GM12878 (cell line): ENCODE measurements at regions not wholly inside any gene's neighbourhood (a gene's known extent, or its start where the extent isn't known, plus 50 kb on each side); places are given as distances from the start of the nearest gene placed in this dataset.
"Not testable (repeated sequence)": the region's sequence is repeated elsewhere in the genome, so short reads cannot be mapped to it uniquely, and the experiment has no call there.

Source experiments
- ATAC-seq: fragments of 200-7000 bp; cut with Tn5 transposase; 3 replicates; pipeline ENCODE4 v1.9.1; 2020; ENCODE audit warnings: mild to moderate bottlenecking, moderate library complexity
- BruUV-seq: library from RNA; stranded (reverse); fragments of 400-500 nt; replicated peaks from 2 replicates; lab custom pipeline; 2021; lab: Mats Ljungman, UMichigan
- CTCF ChIA-PET: fragments of 300-600 bp; sonication (Branson Sonifier 250); formaldehyde crosslinking; extraction: SDS; loops from one replicate; lab custom pipeline; 2021; ENCODE audit warnings: inconsistent platforms; lab: Yijun Ruan, JAX
- POLR2A ChIA-PET: fragments of 350-600 bp; formaldehyde crosslinking; extraction: SDS; loops from one replicate; lab custom pipeline; 2021; ENCODE audit warnings: inconsistent platforms; lab: Charles Lee
- RAD21 ChIA-PET: fragments of 300-600 bp; sonication (Branson Sonifier 250); formaldehyde crosslinking; loops from one replicate; lab custom pipeline; 2023; ENCODE audit warnings: antibody characterized with exemption; ENCODE audit not compliant: unreplicated experiment; lab: Charles Lee
- SMC1A ChIA-PET: fragments of 300-600 bp; sonication (Branson Sonifier 250); formaldehyde crosslinking; loops from one replicate; lab custom pipeline; 2023; ENCODE audit not compliant: unreplicated experiment, uncharacterized antibody; lab: Charles Lee
- DNase-seq: peaks from one replicate; pipeline ENCODE4 v3.0.0-alpha.2; 2011; ENCODE audit warnings: low read depth, low spot score
- FAIRE-seq: peaks from 3 replicates; lab custom pipeline; 2011; peaks lifted over from hg19 to GRCh38; lab: Jason Lieb, UNC
- H2AFZ ChIP-seq: 2 replicates; pipeline ENCODE4 v1.6.0; 2011; ENCODE audit warnings: low read depth, low read length, control low read depth; ENCODE audit not compliant: control insufficient read depth
- H3K27ac ChIP-seq: 2 replicates; pipeline ENCODE4 v1.5.1; 2011; ENCODE audit warnings: control low read depth; ENCODE audit not compliant: control insufficient read depth, insufficient read depth
- H3K27me3 ChIP-seq, 2 experiments: replicated peaks in 1 of 2; 2 replicates each; pipeline versions ENCODE4 v1.6.0 to v1.6.1; 2011; ENCODE audit warnings: low read length in 1 of 2; ENCODE audit not compliant: control insufficient read depth in 2 of 2, insufficient read depth in 2 of 2
- H3K36me3 ChIP-seq, 2 experiments: 2 replicates each; pipeline ENCODE4 v1.5.1; 2011; ENCODE audit warnings: low read length in 1 of 2; ENCODE audit not compliant: control insufficient read depth in 2 of 2, insufficient read depth in 2 of 2
- H3K4me1 ChIP-seq: 2 replicates; pipeline ENCODE4 v1.6.1; 2011; ENCODE audit warnings: mild to moderate bottlenecking, low read length, moderate library complexity, mixed read lengths; ENCODE audit not compliant: control insufficient read depth, insufficient read depth
- H3K4me2 ChIP-seq: 2 replicates; pipeline ENCODE4 v1.6.0; 2011; ENCODE audit warnings: control low read depth; ENCODE audit not compliant: control insufficient read depth, insufficient read depth
- H3K4me3 ChIP-seq: fragments of 200-600 bp; sonication (generic); 2 replicates; pipeline ENCODE4 v1.5.1; 2016
- H3K79me2 ChIP-seq: 2 replicates; pipeline ENCODE4 v1.6.0; 2011; ENCODE audit warnings: low read length; ENCODE audit not compliant: control insufficient read depth, insufficient read depth
- H3K9ac ChIP-seq: 2 replicates; pipeline ENCODE4 v1.8.0; 2011; ENCODE audit warnings: low read length, control low read depth, mixed read lengths; ENCODE audit not compliant: control insufficient read depth, insufficient read depth
- H3K9me3 ChIP-seq: replicated peaks from 3 replicates; pipeline ENCODE4 v1.5.1; 2011; ENCODE audit warnings: mild to moderate bottlenecking, low read length; ENCODE audit not compliant: control insufficient read depth, insufficient read depth
- H4K20me1 ChIP-seq: 2 replicates; pipeline ENCODE4 v1.6.0; 2011; ENCODE audit not compliant: control insufficient read depth, insufficient read depth
- TCF3 ChIP-seq: IDR thresholded peaks from 2 replicates; pipeline ENCODE4 v1.6.1; 2012; ENCODE audit warnings: low read depth, mild to moderate bottlenecking, low read length, borderline replicate concordance; ENCODE audit not compliant: insufficient read depth
- ZBTB11 ChIP-seq: fragments of 450-650 bp; formaldehyde crosslinking; IDR thresholded peaks from 2 replicates; pipeline ENCODE4 v1.5.0; 2022; ENCODE audit warnings: mild to moderate bottlenecking, missing genetic modification characterization
- ZBTB40 ChIP-seq: fragments of 450-650 bp; IDR thresholded peaks from 2 replicates; pipeline ENCODE4 v1.6.1; 2016; ENCODE audit warnings: mild to moderate bottlenecking, moderate library complexity, borderline replicate concordance
- WGBS: methylation state at CpG from one replicate; pipeline ENCODE4 v1.1.6; 2016; ENCODE audit warnings: low lambda C conversion rate; ENCODE audit not compliant: insufficient replicate concordance, insufficient coverage; ENCODE audit errors: missing lambda C conversion rate; 5-methylcytosine and 5-hydroxymethylcytosine counted together
- in situ Hi-C: fragments of 300-500 bp; cut with MboI; formaldehyde crosslinking; loops from 9 replicates; pipeline ENCODE4 v1.14.3; 2018; ENCODE audit warnings: mixed read lengths
- intact Hi-C: fragments of 100-400 bp; cut with micrococcal nuclease; formaldehyde crosslinking; loops from one replicate; pipeline ENCODE4 v1.14.2; 2022; ENCODE audit not compliant: unreplicated experiment
- TF ChIP-seq, protein P1 (sequence below): fragments of 450-650 bp; IDR thresholded peaks from 2 replicates; pipeline ENCODE4 v1.6.1; 2017; ENCODE audit warnings: mild to moderate bottlenecking, moderate library complexity

DNA sequence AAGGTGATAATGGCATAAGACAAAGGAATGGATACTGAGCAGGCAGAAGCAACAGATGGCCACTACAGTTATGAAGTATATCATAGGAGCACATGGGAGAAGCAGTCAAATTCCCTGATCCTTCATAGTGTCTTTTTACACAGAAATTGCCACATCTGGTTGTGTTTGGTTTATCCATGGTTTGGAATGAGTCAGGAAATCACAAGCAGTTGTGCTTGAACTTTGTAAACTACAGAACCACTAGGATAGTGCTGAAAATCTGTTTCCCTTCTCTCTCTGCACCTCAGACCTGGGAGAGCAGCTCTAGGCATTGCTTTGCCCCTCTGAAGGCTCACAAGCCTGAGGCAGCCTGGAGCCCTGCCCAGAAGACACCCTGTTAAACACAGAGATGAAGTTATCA lies 134.0 kb downstream of the DMRT2 start:
- no TSS peak for BruUV-seq
- Histone ChIP-seq H3K27ac (no peak overlapping the region), H3K36me3 (no peaks in the 10 kb centered on the region), H3K4me2 (no peak overlapping the region), H3K9ac (no peak overlapping the region), H4K20me1 (no peaks in the 10 kb centered on the region), H3K79me2 (no peaks in the 10 kb centered on the region), H3K27me3 (no peaks in the 10 kb centered on the region; a peak in 1 of 4 replicates), H2AFZ (no peak overlapping the region), H3K9me3 (no peaks in the 10 kb centered on the region), H3K4me3 (no peak overlapping the region), H3K4me1 (no peaks in the 10 kb centered on the region)
- ChIA-PET POLR2A (no interaction called here), SMC1A (no interaction called here), RAD21 (no interaction called here), CTCF (no interaction called here)
- in situ Hi-C loops = no loop called here
- no peak for FAIRE-seq
- ATAC-seq = no peak
- intact Hi-C loops = no loop called here
- TF ChIP-seq ZBTB40 = no peak
- no peak for TF ChIP-seq ZBTB11 (CRISPR knock-in tag)
- TF ChIP-seq, protein P1, sequence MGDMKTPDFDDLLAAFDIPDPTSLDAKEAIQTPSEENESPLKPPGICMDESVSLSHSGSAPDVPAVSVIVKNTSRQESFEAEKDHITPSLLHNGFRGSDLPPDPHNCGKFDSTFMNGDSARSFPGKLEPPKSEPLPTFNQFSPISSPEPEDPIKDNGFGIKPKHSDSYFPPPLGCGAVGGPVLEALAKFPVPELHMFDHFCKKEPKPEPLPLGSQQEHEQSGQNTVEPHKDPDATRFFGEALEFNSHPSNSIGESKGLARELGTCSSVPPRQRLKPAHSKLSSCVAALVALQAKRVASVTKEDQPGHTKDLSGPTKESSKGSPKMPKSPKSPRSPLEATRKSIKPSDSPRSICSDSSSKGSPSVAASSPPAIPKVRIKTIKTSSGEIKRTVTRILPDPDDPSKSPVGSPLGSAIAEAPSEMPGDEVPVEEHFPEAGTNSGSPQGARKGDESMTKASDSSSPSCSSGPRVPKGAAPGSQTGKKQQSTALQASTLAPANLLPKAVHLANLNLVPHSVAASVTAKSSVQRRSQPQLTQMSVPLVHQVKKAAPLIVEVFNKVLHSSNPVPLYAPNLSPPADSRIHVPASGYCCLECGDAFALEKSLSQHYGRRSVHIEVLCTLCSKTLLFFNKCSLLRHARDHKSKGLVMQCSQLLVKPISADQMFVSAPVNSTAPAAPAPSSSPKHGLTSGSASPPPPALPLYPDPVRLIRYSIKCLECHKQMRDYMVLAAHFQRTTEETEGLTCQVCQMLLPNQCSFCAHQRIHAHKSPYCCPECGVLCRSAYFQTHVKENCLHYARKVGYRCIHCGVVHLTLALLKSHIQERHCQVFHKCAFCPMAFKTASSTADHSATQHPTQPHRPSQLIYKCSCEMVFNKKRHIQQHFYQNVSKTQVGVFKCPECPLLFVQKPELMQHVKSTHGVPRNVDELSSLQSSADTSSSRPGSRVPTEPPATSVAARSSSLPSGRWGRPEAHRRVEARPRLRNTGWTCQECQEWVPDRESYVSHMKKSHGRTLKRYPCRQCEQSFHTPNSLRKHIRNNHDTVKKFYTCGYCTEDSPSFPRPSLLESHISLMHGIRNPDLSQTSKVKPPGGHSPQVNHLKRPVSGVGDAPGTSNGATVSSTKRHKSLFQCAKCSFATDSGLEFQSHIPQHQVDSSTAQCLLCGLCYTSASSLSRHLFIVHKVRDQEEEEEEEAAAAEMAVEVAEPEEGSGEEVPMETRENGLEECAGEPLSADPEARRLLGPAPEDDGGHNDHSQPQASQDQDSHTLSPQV = no peak
- TF ChIP-seq TCF3 = no peak
- DNase-seq = no peak

DNA sequence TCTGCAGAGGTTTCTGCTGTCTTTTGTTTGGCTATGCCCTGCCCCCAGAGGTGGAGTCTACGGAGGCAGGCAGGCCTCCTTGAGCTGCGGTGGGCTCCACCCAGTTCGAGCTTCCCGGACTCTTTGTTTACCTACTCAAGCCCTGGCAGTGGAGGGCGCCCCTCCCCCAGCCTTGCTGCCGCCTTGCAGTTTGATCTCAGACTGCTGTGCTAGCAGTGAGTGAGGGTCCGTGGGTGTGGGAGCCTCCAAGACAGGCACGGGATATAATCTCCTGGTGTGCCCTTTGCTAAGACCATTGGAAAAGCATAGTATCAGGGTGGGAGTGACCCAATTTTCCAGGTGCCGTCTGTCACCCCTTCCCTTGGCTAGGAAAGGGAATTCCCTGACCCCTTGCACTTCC lies 137.0 kb downstream of the DMRT2 start:
- ATAC-seq, POLR2A ChIA-PET, H3K36me3 ChIP-seq, H3K4me1 ChIP-seq, H2AFZ ChIP-seq, H3K9me3 ChIP-seq, CTCF ChIA-PET, H4K20me1 ChIP-seq, H3K27me3 ChIP-seq, FAIRE-seq, intact Hi-C loops, H3K9ac ChIP-seq, H3K79me2 ChIP-seq, BruUV-seq, H3K4me3 ChIP-seq, DNase-seq, RAD21 ChIA-PET, H3K27ac ChIP-seq, H3K4me2 ChIP-seq, in situ Hi-C loops: not testable (repeated sequence)
- SMC1A ChIA-PET = interaction anchor here (0.6 to 0.7 kb wide), 3 partner anchors 97 to 377 kb away, joined by 3 read pairs; no protein-coding TSS in a partner anchor
- 16% methylated on average over 9 of the region's 9 CpGs for WGBS
